OCI-M1 (cell line): ENCODE measurements at regions not wholly inside any gene's neighbourhood (a gene's known extent, or its start where the extent isn't known, plus 50 kb on each side); places are given as distances from the start of the nearest gene placed in this dataset.

Experiments used
- DNase-seq: peaks from one replicate; lab custom pipeline; 2025; lab: John Stamatoyannopoulos, UW

- no peak for DNase-seq
These were observed 240.5 kb upstream of the DAAM1 start for GRCh38 chr14:58947814-58948445.

- no peak for DNase-seq
These were observed 237.9 kb upstream of the DAAM1 start for GRCh38 chr14:58950555-58950954.

- no peak for DNase-seq
These were observed 237.3 kb upstream of the DAAM1 start for GRCh38 chr14:58951143-58951542.

GRCh38 chr14:58954052-58954451 lies 234.4 kb upstream of the DAAM1 start:
- no peak for DNase-seq

- DNase-seq: peak; percentile 1
These were observed 233.3 kb upstream of the DAAM1 start for GRCh38 chr14:58954901-58955861.

GRCh38 chr14:58961045-58961731 lies 227.3 kb upstream of the DAAM1 start:
- DNase-seq: no peak

GRCh38 chr14:58963873-58964597 lies 224.4 kb upstream of the DAAM1 start:
- DNase-seq: no peak

- DNase-seq: no peak
These were observed 223.9 kb upstream of the DAAM1 start for GRCh38 chr14:58964598-58964928.

- DNase-seq: no peak
These were observed 222.9 kb upstream of the DAAM1 start for GRCh38 chr14:58965601-58966000.

- no peak for DNase-seq
These were observed 221.5 kb upstream of the DAAM1 start for GRCh38 chr14:58966997-58967396.

GRCh38 chr14:58969951-58970751 lies 218.3 kb upstream of the DAAM1 start:
- no peak for DNase-seq

GRCh38 chr14:58972233-58973017 lies 216.0 kb upstream of the DAAM1 start:
- DNase-seq: peak; percentile 10

GRCh38 chr14:58977366-58977765 lies 211.1 kb upstream of the DAAM1 start:
- DNase-seq: no peak

GRCh38 chr14:58978343-58978742 lies 210.1 kb upstream of the DAAM1 start:
- no peak for DNase-seq

GRCh38 chr14:58979325-58979724 lies 209.1 kb upstream of the DAAM1 start:
- DNase-seq: no peak

GRCh38 chr14:58981840-58982239 lies 206.6 kb upstream of the DAAM1 start:
- DNase-seq: no peak

- DNase-seq: no peak
These were observed 202.7 kb upstream of the DAAM1 start for GRCh38 chr14:58985786-58986185.

- DNase-seq: no peak
These were observed 200.9 kb upstream of the DAAM1 start for GRCh38 chr14:58987591-58987990.

GRCh38 chr14:58992935-58993334 lies 195.5 kb upstream of the DAAM1 start:
- DNase-seq: no peak

GRCh38 chr14:58994130-58994529 lies 194.3 kb upstream of the DAAM1 start:
- DNase-seq: no peak

GRCh38 chr14:59004012-59004411 lies 184.5 kb upstream of the DAAM1 start:
- no peak for DNase-seq
